ENCODE measurements at regions not wholly inside any gene's neighbourhood (a gene's known extent, or its start where the extent isn't known, plus 50 kb on each side); places are given as distances from the start of the nearest gene placed in this dataset.

DNA sequence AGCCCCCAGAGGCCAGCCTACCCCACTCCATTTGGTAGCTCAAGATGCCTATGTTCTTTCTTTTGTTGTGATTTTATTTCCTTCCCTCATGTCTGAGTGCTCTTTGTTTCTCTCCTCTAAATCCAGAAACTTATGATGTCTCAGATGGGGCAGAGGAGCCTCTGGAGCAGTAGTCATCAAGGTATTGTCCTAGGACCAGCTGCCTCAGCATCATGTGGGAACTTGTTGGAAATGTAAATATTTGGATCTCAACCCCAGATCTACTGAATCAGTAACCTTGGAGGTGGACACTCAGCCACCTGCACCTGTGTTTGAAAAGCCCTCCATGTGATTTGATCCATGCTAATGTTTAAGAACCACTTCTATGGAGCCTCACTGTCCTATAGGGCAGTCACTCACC is 593.1 kb upstream of the PLXNA2 start (continued):
- TF ChIP-seq ZNF462 (CRISPR knock-in tag; IDR thresholded peaks at IDR 0.05) (no peak), STAT1 (IDR thresholded peaks at IDR 0.05; ENCODE audit: unreplicated experiment) (no peak), EZH2 (IDR thresholded peaks at IDR 0.05; ENCODE audit: low read depth, unreplicated experiment) (no peak), POLR2AphosphoS5 (IDR thresholded peaks at IDR 0.05; ENCODE audit: low read depth) (no peak), JUNB (IDR thresholded peaks at IDR 0.05; ENCODE audit: unreplicated experiment) (no peak), CREB1 (CRISPR knock-in tag; IDR thresholded peaks at IDR 0.05; ENCODE audit: low read depth) (no peak)
- TF ChIP-seq, protein P1, sequence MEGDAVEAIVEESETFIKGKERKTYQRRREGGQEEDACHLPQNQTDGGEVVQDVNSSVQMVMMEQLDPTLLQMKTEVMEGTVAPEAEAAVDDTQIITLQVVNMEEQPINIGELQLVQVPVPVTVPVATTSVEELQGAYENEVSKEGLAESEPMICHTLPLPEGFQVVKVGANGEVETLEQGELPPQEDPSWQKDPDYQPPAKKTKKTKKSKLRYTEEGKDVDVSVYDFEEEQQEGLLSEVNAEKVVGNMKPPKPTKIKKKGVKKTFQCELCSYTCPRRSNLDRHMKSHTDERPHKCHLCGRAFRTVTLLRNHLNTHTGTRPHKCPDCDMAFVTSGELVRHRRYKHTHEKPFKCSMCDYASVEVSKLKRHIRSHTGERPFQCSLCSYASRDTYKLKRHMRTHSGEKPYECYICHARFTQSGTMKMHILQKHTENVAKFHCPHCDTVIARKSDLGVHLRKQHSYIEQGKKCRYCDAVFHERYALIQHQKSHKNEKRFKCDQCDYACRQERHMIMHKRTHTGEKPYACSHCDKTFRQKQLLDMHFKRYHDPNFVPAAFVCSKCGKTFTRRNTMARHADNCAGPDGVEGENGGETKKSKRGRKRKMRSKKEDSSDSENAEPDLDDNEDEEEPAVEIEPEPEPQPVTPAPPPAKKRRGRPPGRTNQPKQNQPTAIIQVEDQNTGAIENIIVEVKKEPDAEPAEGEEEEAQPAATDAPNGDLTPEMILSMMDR (conservative IDR thresholded peaks at IDR 0.05; ENCODE audit: low read depth in 2 of 2), result no peak

DNA sequence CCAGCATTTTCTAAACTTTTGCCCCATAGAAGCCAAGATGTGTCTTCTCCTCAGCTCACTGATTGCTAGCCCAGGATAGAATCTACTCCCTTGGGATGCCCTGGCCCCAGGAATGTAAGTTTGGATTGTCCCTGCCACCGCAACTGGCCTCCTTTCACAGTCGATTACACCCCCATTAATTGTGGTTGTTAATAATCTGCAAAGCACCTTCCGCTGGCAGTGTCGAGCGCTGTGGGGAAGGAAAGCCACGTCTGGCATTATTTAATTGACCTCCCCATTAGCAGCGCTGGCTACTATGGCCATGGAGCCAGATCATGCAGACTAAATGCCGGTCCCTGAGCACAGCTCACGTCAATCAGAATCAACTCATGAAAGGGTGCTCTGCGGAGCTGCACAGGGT is 597.3 kb upstream of the PLXNA2 start:
- no peaks in the 10 kb centered on the region; the same call in 1 of the 3 replicates for H3K9me3 Mint-ChIP-seq
- H3K4me3 Mint-ChIP-seq, result no peak overlapping the region
- H4K20me1 ChIP-seq (replicated peaks; ENCODE audit: insufficient read depth), result no peaks in the 10 kb centered on the region
- no peak overlapping the region for H3K4me2 ChIP-seq
- H2AFZ ChIP-seq, result no peak overlapping the region
- no peak overlapping the region for H3K27ac ChIP-seq (ENCODE audit: low read depth)
- H3K4me1 ChIP-seq (ENCODE audit: insufficient read depth), result no peaks in the 10 kb centered on the region
- ATAC-seq (no peak), DNase-seq (ENCODE audit: low spot score) (no peak)
- H3K27ac Mint-ChIP-seq, result no peak overlapping the region
- H3K4me1 Mint-ChIP-seq, result peaks cover 6% of the 10 kb centered on the region
- H3K4me3 ChIP-seq, result no peak overlapping the region
- H3K27me3 Mint-ChIP-seq (ENCODE audit: insufficient read depth, low read depth, poor library complexity), result no peaks in the 10 kb centered on the region
- no peaks in the 10 kb centered on the region for H3K36me3 ChIP-seq (ENCODE audit: insufficient read depth)
- H3K79me2 ChIP-seq (replicated peaks; ENCODE audit: insufficient read depth), result no peaks in the 10 kb centered on the region
- H3K36me3 Mint-ChIP-seq (ENCODE audit: low read depth), result no peaks in the 10 kb centered on the region; the same call in 2 of the 3 replicates
- no peaks in the 10 kb centered on the region for H3F3A ChIP-seq (replicated peaks; ENCODE audit: low read depth)
- H3K27me3 ChIP-seq (ENCODE audit: insufficient read depth), result no peaks in the 10 kb centered on the region
- H3K9me2 ChIP-seq (ENCODE audit: insufficient read depth), result 0 out of 2 replicates have a peak, but pooled peaks cover 10% of the 10 kb centered on the region
- no peak for TF ChIP-seq EZH2 (IDR thresholded peaks at IDR 0.05; ENCODE audit: low read depth, unreplicated experiment)
- TF ChIP-seq STAT1 (IDR thresholded peaks at IDR 0.05; ENCODE audit: unreplicated experiment), result no peak
- TF ChIP-seq POLR2AphosphoS5 (IDR thresholded peaks at IDR 0.05; ENCODE audit: low read depth), result no peak
- no peak for TF ChIP-seq ZNF462 (CRISPR knock-in tag; IDR thresholded peaks at IDR 0.05)

Data from GM23338 (cell line).